H9 (cell line): ENCODE measurements at regions not wholly inside any gene's neighbourhood (a gene's known extent, or its start where the extent isn't known, plus 50 kb on each side); places are given as distances from the start of the nearest gene placed in this dataset.

ENCODE experiments used
- DNase-seq: peaks from one replicate; pipeline ENCODE4 v3.0.0-alpha.2; 2017
- H2AFZ ChIP-seq: one replicate; pipeline ENCODE4 v1.6.1; 2013; ENCODE audit warnings: mild to moderate bottlenecking, low read length, control low read depth, moderate library complexity
- H2AK5ac ChIP-seq: 2 replicates; pipeline ENCODE4 v1.6.1; 2013; ENCODE audit warnings: low read length, control low read depth, mixed read lengths; ENCODE audit not compliant: insufficient read length
- H2BK120ac ChIP-seq: one replicate; pipeline ENCODE4 v1.6.1; 2013; ENCODE audit warnings: low read depth, mild to moderate bottlenecking, low read length, control low read depth, inconsistent platforms; ENCODE audit not compliant: poor library complexity, severe bottlenecking
- H2BK12ac ChIP-seq: 2 replicates; pipeline ENCODE4 v1.6.1; 2013; ENCODE audit warnings: low read length, control low read depth, mixed read lengths, low read depth; ENCODE audit not compliant: insufficient read length
- H2BK15ac ChIP-seq: 2 replicates; pipeline ENCODE4 v1.6.1; 2013; ENCODE audit warnings: low read depth, low read length, control low read depth
- H2BK20ac ChIP-seq: one replicate; pipeline ENCODE4 v1.6.1; 2013; ENCODE audit warnings: low read depth, mild to moderate bottlenecking, low read length, control low read depth, inconsistent platforms; ENCODE audit not compliant: poor library complexity, severe bottlenecking
- H2BK5ac ChIP-seq: 2 replicates; pipeline ENCODE4 v1.6.1; 2013; ENCODE audit warnings: low read length, control low read depth, mixed read lengths; ENCODE audit not compliant: insufficient read length
- H3K14ac ChIP-seq: 2 replicates; pipeline ENCODE4 v1.6.1; 2013; ENCODE audit warnings: low read length, control low read depth; ENCODE audit not compliant: insufficient read depth
- H3K18ac ChIP-seq: 2 replicates; pipeline ENCODE4 v1.6.1; 2013; ENCODE audit warnings: low read depth, mild to moderate bottlenecking, mixed read lengths, low read length, control low read depth; ENCODE audit not compliant: insufficient read length
- H3K23ac ChIP-seq: 2 replicates; pipeline ENCODE4 v1.6.1; 2013; ENCODE audit warnings: low read length, control low read depth, mixed read lengths, low read depth; ENCODE audit not compliant: insufficient read length
- H3K23me2 ChIP-seq: 2 replicates; pipeline ENCODE4 v1.6.1; 2013; ENCODE audit warnings: low read depth, mild to moderate bottlenecking, mixed read lengths, low read length, control low read depth; ENCODE audit not compliant: insufficient read length, poor library complexity, severe bottlenecking
- H3K27ac ChIP-seq: 2 replicates; pipeline ENCODE4 v1.5.1; 2013; ENCODE audit warnings: low read length, control low read depth, mixed read lengths, low read depth; ENCODE audit not compliant: insufficient read length
- H3K27me3 ChIP-seq: 2 replicates; pipeline ENCODE4 v1.6.1; 2013; ENCODE audit warnings: low read length, control low read depth, inconsistent platforms; ENCODE audit not compliant: insufficient read depth
- H3K4ac ChIP-seq: 2 replicates; pipeline ENCODE4 v1.6.1; 2013; ENCODE audit warnings: low read depth, mild to moderate bottlenecking, control low read depth, inconsistent platforms, low read length, moderate library complexity
- H3K4me1 ChIP-seq: 2 replicates; pipeline ENCODE4 v1.6.1; 2013; ENCODE audit warnings: low read length, control low read depth, inconsistent platforms; ENCODE audit not compliant: insufficient read depth
- H3K4me2 ChIP-seq: 2 replicates; pipeline ENCODE4 v1.6.1; 2013; ENCODE audit warnings: low read length, control low read depth, mixed read lengths; ENCODE audit not compliant: insufficient read length, insufficient read depth
- H3K56ac ChIP-seq: 2 replicates; pipeline ENCODE4 v1.6.1; 2013; ENCODE audit warnings: low read depth, mild to moderate bottlenecking, mixed read lengths, low read length, control low read depth; ENCODE audit not compliant: insufficient read length
- H3K79me1 ChIP-seq: 2 replicates; pipeline ENCODE4 v1.6.1; 2013; ENCODE audit warnings: low read depth, mild to moderate bottlenecking, moderate library complexity, low read length, control low read depth, inconsistent platforms; ENCODE audit not compliant: insufficient read depth, poor library complexity, severe bottlenecking
- H3K79me2 ChIP-seq: 2 replicates; pipeline ENCODE4 v1.6.1; 2013; ENCODE audit warnings: low read length, control low read depth, inconsistent platforms; ENCODE audit not compliant: insufficient read depth
- H3K9ac ChIP-seq: 2 replicates; pipeline ENCODE4 v1.6.1; 2013; ENCODE audit warnings: low read length, control low read depth, mixed read lengths; ENCODE audit not compliant: insufficient read length; ENCODE audit errors: extremely low read depth
- H3K9me3 ChIP-seq: one replicate; pipeline ENCODE4 v1.6.1; 2013; ENCODE audit warnings: low read depth, low read length, inconsistent platforms; ENCODE audit not compliant: control insufficient read depth
- H3T11ph ChIP-seq: one replicate; pipeline ENCODE4 v1.6.1; 2013; ENCODE audit warnings: mild to moderate bottlenecking, low read length, control low read depth, inconsistent platforms
- H4K20me1 ChIP-seq: one replicate; pipeline ENCODE4 v1.6.1; 2013; ENCODE audit not compliant: control insufficient read depth, insufficient read length, insufficient read depth
- H4K5ac ChIP-seq: 2 replicates; pipeline ENCODE4 v1.6.1; 2013; ENCODE audit warnings: low read depth, mild to moderate bottlenecking, mixed read lengths, low read length, control low read depth; ENCODE audit not compliant: insufficient read length
- H4K8ac ChIP-seq: replicated peaks from 2 replicates; pipeline ENCODE4 v1.6.1; 2013; ENCODE audit warnings: low read length, control low read depth, mixed read lengths, low read depth; ENCODE audit not compliant: insufficient read length
- H4K91ac ChIP-seq: 2 replicates; pipeline ENCODE4 v1.6.1; 2013; ENCODE audit warnings: low read depth, mild to moderate bottlenecking, moderate library complexity, mixed read lengths, low read length, control low read depth; ENCODE audit not compliant: insufficient read length
- H3K27ac Mint-ChIP-seq, 3 experiments: 2 replicates in 2 of 3; 3 replicates in 1 of 3; pipeline ENCODE4 v1.8.0; 2020 to 2021; ENCODE audit warnings: mixed read lengths in 3 of 3, mild to moderate bottlenecking in 1 of 3, moderate library complexity in 1 of 3
- H3K27me3 Mint-ChIP-seq: 2 replicates; pipeline ENCODE4 v1.8.0; 2021; ENCODE audit warnings: low read depth, mild to moderate bottlenecking, moderate library complexity, mixed read lengths
- H3K36me3 Mint-ChIP-seq, 3 experiments: 2 replicates in 2 of 3; 3 replicates in 1 of 3; pipeline ENCODE4 v1.8.0; 2020 to 2021; ENCODE audit warnings: low read depth in 3 of 3, mixed read lengths in 3 of 3; ENCODE audit not compliant: insufficient read depth in 1 of 3
- H3K4me1 Mint-ChIP-seq, 2 experiments: 2 replicates each; pipeline ENCODE4 v1.8.0; 2020; ENCODE audit warnings: mixed read lengths in 2 of 2
- H3K4me3 Mint-ChIP-seq, 2 experiments: 2 replicates in 1 of 2; 3 replicates in 1 of 2; pipeline ENCODE4 v1.8.0; 2020 to 2021; ENCODE audit warnings: mild to moderate bottlenecking in 2 of 2, mixed read lengths in 2 of 2, moderate library complexity in 1 of 2
- H3K9me3 Mint-ChIP-seq, 2 experiments: 2 replicates in 1 of 2; 3 replicates in 1 of 2; pipeline ENCODE4 v1.8.0; 2020; ENCODE audit warnings: mild to moderate bottlenecking in 2 of 2, mixed read lengths in 2 of 2, moderate library complexity in 1 of 2
- CTCF ChIP-seq: fragments of 200-600 bp; sonication (generic); conservative IDR thresholded peaks from 3 replicates; pipeline ENCODE4 v1.8.0; 2021; ENCODE audit warnings: antibody characterized with exemption, mild to moderate bottlenecking
- WGBS: extraction: QIAGEN DNeasy Blood & Tissue Kit; methylation state at CpG from one replicate; pipeline ENCODE4 v1.1.7; 2013; ENCODE audit warnings: missing lambda C conversion rate, low lambda C conversion rate, mixed read lengths; ENCODE audit not compliant: insufficient read length; ENCODE audit errors: extremely low coverage; 5-methylcytosine and 5-hydroxymethylcytosine counted together

- Histone ChIP-seq H2BK120ac (no peak overlapping the region), H2BK12ac (no peak overlapping the region), H2BK5ac (no peak overlapping the region), H3K9ac (no peak overlapping the region), H3K23me2 (no peaks in the 10 kb centered on the region), H3K4me1 (no peaks in the 10 kb centered on the region), H3K27me3 (no peaks in the 10 kb centered on the region), H2AK5ac (no peak overlapping the region), H3T11ph (no peak overlapping the region), H3K4ac (no peak overlapping the region), H3K4me2 (no peak overlapping the region), H4K20me1 (no peaks in the 10 kb centered on the region), H3K18ac (no peak overlapping the region), H3K27ac (no peak overlapping the region), H4K91ac (no peak overlapping the region), H3K79me2 (no peaks in the 10 kb centered on the region), H3K14ac (no peak overlapping the region), H3K56ac (no peak overlapping the region), H4K8ac (no peak overlapping the region), H3K23ac (no peak overlapping the region), H2BK15ac (no peak overlapping the region), H2AFZ (no peak overlapping the region), H4K5ac (no peak overlapping the region), H3K9me3 (no peaks in the 10 kb centered on the region), H2BK20ac (no peak overlapping the region), H3K79me1 (no peaks in the 10 kb centered on the region)
- H3K27ac Mint-ChIP-seq = no peak overlapping the region; a peak in 1 of 7 replicates
- no peaks in the 10 kb centered on the region for H3K27me3 Mint-ChIP-seq
- no peaks in the 10 kb centered on the region for H3K9me3 Mint-ChIP-seq
- no CpG with 5 or more reads among the region's 6 CpGs for WGBS
- no peak for DNase-seq
- H3K36me3 Mint-ChIP-seq = no peaks in the 10 kb centered on the region
- H3K4me1 Mint-ChIP-seq = no peaks in the 10 kb centered on the region
- no peak overlapping the region for H3K4me3 Mint-ChIP-seq
- TF ChIP-seq CTCF = no peak
These were observed 383.0 kb upstream of the SLITRK1 start for GRCh38 chr13:84265257-84265764.
